Germinal center (tissue), 1 donor: ENCODE measurements at regions not wholly inside any gene's neighbourhood (a gene's known extent, or its start where the extent isn't known, plus 50 kb on each side); places are given as distances from the start of the nearest gene placed in this dataset.

Source experiments
- DNase-seq: peaks from one replicate; pipeline ENCODE4 v3.0.0; 2012; ENCODE audit warnings: mixed read lengths, low spot score

DNA sequence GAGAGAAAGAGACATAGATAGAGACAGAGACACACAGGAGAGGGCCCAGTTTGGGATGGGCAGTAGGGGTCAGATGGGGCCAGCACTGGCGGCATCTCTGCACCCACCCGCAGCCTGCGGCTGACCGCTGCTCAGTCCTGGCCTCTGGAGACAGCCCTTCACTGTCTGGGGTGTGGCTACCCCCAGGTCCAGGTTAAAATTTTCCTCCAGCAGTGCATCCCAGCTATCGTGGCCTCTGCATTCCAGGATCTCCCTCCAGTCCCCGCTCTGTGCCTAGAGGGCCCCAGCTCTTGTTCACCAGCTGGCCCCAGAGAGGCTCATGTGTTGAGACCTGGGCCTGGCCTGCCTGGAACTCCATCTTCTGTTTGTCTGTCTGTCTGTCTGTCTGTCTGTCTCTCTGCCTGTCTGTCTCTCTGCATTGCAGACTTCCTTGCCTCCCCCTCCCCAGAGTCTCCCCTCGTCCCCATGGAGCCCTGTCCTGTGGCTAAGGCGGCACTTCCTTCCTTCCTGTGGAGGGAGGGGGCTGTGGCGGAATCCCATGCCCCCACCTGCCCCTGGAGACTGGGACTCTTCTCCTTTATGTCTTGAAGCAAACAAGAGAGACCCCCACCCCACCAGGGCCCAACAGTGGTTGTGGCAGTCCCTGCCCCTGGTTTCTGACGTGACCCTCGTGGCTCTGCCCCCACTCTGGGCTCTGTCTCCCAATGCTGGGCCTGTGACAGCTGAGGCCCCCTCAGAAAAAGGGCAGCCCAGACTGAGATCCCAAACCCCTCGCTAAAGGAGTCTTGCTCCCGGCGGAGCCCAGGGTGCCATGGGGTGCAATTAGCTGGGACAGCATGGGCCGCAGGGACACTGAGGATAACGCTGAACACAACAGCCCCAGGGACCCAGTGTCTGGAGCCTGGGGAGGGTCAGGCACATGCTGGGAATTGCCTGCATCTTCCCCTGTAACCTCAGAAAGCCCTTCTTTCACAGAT, 241.8 kb downstream of the NPHP4 start:
- no peak for DNase-seq

DNA sequence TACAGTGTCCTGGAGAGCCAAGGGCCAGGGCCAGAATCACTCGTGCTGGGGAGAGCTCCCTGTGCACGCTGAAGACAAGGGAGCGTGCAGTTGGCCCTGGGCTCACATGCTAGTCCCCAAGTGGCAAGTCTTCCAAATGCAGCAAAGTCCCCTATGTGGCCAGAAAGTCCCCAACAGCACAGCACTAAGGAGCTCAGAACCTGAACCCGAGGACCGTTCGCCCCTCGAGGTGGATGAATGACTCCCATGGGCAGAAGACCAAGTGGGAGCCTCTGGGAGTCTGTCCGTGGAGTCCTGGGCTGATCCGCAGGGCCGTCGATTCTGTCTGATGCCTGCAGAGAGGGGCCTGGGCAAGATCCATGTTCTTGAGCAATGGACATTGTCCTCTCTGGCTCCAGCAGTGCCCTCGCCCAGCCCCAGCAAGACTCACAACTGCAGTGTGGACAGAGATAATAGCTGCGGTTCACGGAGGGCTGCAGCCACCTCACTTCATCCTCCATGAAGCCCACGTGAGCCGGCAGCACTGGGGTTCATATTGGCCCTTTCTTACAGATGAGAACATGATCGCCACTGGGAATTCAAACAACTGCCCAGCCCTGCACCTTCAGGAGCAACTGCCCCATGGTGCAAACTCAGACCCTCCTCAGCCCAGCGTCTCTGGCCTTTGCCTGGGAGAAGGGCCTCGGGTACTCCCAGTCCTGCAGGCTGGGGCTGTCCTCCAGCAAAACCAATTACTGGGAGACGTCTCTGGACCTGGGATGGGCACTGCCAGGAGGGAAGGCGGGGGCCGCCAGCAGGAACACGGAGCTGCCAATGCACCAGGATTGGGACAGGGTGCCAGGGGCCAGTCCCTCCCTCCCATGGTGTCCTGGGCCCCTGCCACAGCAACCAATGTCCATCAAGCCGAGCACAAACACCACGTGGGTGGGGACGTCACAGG, 243.7 kb downstream of the NPHP4 start:
- no peak for DNase-seq

DNA sequence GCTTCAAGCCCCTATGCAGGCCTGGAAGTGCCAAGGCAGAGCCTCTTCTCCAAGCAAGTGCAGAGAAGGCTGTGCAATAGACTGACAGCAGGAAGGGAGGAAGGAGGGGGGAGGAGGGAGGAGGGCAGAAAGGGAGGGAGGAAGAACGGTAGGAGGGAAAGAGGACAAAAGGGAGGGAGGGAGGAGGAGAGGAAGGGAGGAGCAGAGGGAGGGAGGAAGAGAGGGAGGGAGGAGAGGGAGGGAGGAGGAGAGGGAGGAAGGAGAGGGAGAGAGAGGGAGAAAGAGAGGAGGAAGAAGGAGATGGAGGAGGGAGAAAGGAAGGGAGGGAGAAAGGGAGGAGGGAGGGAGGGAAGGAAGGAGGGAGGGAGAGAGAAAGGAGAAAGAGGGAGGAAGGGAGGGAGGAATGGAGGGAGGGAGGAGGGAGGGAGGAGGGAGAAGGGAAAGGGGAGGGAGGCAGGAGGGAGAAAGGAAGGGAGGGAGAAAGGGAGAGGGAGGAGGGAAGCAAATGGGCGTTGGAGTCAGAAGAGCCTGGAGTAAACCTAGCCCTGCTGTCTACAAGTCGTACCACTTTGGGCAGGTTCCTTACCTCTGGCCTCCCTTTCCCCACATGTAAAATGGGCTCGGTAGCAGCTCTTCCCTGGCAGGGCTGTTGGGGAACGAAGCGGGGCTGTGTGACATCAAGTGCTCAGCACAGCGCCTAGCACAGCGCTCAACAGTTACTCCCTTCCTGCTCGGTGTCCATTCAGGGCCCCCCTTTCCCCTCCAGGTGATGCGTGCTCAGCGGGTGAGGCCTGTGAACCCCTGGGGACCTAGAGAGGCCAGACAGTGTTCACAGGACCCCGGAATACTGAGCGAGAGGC, 244.6 kb downstream of the NPHP4 start:
- no peak for DNase-seq

DNA sequence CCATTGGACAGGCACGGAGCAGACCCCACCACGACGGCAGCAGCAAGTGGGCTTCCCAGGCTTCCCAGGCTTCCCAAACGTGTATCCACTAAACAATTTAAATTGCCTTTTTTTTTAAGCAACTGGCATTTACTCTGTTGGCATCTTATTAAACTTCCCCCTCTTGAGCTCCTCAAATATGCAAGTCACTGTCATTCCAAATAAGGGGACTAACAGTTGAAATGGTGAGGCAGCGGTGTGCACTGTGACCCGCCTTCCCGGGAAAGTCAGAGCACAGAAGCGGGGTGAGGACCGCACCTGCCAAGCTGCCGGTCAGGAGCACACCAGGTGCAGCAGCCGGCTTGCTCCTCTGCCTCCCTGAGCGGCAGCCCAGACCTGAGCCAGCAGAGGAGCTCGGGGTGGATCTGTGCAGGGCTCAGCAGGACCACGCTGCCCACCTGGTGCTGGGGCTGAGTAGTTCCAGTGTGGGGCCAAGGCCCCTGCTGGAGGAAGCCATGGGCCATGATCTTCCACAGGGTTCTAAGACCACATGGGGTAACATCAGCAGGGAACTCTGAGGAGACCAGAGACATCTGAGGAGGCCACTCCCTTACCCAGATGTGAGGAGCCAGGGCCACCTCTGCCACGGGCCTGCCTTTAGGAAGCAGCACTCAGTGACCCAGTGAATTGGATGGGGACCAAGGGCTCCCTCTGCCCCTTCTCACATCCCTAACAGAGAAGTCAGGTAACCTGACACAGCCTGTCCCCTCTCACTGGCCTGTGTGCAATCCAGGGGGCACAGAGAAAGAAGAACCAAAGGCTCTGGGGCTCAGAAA, 245.4 kb downstream of the NPHP4 start:
- DNase-seq: no peak

DNA sequence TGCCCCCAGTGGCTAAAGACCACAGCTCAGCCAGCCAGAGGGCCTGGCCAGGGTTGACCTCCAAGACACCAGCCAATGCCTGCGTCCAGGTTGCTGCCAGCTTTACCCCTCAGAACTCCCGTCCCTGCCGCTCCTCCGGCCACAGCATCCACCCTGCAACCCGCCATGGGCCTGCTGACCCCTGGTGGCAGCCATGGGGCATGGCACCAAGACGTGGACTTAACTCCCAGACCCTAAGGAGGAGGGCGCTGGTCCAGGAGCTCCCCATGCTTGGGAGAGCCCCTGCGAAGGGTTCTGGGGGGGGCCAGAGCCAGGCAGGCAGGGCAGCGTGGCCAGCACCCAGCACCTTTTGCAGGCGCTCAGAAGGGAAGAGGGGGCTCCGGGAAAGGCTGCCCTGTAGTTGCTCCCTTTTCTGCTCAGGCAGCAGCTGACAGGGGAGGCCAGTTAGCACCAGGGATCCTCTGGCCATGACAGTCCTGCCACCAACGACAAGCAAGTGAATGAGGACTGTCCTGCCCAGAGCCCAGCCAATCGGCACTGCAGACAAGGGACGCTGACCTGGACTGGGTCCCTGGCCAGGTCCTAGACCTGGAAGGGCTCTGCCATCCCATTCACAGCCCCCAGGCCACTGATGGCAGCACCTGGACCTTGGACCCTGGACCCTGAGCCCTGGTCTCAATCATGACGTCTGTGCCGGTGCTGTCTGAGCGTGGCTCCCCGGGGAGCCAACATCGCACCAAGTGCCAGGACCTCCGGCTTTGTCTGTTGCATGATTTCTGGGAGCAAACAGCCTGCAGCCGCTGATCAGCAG, 246.2 kb downstream of the NPHP4 start:
- peak; percentile 71 for DNase-seq

DNA sequence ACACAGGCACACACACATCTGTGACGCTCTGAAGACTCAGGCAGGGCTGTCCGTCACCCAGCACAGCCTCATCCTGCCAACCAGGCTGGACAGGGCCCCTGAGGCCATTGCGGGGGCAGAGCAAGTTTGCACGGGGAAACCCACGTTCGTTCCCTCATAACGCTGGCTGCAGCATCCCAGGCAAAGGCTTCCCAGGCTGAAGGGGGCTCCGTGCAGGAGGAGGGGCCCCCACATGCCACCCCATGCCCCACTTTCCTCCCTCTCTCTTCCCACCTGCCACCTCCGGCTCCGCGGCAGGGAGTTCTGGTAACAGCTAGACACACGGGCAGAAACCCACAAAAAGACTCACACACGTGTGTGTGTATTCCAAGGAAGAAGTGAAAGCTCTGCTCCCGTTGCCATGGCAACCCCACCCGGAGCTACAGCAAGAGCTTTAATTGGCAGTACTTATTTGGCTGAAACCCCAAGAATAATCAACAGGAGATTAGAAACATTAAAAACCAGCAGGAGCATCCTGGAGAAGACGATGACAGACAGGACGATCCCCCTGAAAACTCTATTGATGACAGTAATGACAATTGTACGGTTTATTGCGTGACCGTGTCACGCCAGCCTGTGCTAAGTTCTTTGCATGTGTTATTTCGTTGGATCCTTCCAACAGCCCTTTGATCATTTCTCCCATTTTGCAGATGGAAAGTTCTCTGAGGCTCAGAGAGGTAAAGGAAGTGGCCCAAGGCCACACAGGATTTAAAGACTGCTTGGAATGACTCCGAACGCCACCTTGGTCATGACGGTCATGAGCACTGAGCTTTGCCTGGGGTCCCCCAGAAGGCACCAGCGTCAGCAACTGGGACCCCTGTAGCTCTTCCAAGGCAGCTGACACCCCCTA, 247.1 kb downstream of the NPHP4 start:
- DNase-seq: no peak

DNA sequence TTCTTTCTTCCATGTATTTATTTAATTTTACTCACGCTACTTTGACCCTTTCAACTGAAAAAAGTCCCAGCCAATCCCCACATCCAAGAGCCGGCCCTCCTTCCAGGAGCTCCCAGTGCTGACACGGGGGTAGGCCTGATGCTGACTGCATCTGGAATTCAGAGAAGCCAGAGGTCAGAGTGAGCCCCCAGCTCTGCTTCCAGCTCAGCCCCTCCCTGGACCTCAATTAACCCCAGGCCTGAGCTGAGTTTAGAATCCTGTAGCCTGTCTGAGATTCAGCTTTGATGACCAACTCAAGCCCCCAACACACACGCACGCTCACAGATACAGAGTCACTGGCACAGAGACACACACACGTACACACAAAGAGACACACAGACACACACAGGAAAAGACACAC, 247.9 kb downstream of the NPHP4 start:
- DNase-seq: no peak

DNA sequence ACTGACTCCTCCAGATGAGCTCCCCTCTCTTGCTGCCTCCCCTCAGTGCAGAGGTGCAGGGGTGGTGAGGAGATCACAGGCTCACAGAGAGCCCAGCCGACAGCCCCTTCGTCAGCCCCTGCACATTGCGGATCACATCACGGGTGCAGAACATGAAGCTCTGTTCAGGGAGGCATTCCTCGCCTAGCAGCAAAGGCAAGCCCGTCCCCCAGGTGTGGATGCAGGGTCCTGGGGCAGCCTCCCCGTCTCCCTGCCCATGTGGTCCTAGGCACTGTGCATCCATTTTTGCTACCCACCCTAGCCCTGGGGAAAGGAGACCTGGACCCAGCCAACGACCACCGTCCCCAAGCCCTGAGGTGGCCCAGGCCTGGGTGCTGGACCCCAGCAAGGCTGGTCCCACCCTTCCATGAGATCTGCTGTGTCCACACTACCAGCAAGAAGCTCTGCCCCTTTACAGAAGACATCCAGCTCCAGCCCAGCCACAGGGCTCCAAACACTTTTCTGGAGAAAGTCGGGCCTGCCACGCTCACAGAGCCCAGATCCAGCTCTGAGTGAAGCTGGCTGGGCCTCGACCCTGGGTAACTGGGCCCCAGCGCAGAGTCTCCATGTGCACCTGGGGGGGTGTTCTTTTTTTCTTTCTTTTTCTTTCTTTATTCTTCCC, 248.7 kb downstream of the NPHP4 start:
- DNase-seq: no peak

DNA sequence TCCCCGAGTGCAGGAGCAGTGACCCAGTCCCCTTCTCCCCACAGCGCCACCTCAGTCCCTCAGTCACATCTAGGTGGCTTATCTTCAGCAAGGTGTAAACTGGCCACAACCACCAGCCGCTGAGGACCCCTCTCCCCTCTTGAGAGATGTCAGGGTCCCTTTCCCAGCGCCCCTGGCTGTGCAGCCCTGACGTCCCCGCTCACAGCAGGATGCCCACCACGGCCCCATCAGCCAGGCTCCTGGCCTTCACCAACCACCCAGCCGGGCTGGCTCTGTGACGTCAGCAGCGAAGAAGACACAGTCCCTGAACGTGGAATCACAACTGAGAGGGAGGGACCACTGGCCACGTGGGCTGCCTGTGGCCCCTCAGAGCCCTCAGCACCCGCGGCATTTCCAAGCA, 249.4 kb downstream of the NPHP4 start:
- no peak for DNase-seq

DNA sequence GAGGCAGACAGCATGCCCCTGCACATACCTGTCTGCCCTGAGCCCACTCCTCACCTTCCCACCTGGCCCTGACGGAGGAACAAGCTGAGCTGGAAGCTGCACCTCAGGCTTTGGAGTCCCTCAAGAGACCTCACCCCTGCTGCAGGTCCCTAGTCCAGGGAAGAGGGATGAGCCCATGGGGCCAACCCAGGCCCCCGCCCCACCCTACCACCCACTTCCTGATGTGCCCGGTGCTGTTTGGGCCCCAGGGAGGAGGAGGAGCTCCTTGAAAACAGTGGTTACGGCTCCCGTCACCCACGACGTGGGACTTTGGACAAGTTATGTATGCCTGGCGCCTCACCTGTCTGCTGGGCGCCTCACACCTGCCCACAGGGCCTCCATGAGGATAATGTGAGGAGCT, 250.2 kb downstream of the NPHP4 start:
- DNase-seq: no peak

DNA sequence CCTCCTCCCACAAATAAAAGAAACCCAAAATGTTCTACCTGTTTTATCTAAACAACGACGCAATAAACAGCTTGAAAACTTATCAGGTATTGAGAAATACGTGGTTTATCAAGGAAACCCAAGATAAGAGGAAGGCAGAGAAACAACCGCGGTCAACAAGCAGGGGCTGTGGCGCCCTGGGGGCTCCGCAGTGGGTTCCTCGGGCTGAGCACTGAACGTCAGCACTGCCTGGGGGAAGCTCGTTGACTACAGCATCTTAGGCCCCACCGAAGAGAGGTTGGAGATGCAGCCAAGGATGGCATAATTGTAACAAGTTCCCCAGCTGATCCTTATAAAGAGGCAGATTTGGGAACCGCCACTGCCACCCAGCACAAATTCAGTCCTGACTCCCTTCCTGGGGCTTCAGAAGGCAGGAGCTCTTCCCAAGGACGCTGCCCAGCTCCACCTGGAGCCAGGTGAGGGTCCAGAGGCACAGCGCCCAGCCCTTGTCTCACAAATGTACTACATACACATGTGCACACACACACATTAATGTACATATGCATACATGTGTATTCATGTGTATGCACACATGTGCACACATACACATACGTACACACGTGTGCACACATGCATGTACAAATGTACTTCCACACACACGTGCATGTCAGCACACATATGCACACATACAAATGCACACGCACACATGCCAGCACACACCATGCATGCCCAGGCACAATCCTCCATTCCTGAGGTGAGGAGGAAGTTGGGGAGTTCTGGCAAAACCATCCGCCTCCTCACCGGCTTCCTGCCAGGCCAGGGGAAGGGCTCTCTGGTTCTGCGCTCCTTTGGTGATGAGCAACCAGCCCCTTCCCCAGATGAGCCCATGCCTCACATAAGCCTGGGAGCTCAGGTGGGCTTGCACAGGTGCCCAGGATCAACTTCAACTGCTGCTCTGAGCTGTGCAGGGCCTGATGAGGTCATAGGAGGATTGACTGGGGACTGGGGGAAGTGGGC, 251.1 kb downstream of the NPHP4 start:
- DNase-seq: no peak

DNA sequence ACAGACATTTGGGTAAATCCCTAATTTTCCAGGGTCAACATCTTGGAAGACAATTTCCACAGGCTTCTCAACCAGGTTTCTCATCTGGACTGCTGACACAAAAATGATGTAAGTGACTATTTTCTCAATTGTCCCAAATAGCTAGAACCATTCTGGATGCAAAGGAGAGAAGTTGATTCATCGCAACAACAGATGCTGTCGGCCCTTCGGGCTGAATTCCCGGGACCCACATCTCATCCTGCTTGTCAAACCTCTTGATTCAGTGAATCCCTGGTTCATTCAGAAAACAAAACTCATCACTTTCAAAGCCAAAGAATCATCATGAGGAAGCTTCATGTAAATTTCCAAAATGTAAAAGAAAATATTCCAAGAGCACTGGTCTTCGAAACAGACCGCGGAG, 251.8 kb downstream of the NPHP4 start:
- no peak for DNase-seq

DNA sequence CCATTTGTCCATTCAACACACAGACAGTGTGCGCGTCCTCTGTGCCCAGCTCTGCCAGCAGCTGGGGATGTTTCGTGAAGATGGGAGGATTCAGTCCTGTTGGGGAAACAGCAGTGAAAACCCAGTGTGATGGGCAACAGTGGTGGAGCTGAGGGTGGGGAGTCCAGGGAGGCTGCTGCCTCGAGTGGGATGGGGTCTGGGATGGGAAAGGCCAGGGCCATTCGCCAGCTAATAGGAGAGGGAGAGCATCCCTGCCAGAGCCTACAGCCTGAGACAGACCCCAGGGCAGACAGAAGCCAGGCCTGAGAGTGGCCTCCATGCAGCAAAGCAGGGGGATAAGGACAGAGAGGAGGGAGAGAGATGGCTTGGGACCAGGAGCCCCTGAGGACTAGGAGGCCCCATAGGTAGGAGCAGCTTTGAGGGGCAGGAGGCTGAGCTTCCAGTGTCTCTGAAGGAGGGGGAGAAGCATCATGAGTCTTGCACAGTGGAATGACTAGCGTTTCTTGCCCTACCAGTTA, 252.6 kb downstream of the NPHP4 start:
- DNase-seq: no peak

DNA sequence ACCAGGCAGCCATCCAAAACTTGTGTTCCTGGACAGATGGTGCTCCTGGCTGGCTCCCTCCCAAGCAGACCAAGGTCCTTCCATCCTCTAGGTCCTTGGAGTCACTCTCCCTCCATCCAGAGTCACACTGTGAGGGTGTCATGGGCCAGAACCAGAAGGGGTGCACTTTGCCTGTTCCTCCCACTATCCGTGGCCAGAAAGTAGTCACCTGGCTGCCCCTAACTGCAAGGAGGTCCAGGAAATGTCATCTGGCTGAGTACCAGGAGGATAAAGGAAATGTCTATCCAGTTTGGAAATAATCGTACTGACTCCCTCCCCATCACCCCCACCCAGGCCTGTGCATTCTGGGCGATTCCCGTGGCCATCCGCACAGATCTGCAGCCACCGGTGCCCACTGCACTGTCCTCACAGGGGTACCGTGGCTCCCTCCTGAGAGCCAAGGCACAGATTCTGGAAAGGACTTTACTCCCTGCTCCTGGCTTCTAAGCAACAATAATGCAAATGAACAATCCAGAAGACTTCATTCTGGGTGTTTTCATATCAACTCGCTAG, 253.2 kb downstream of the NPHP4 start:
- no peak for DNase-seq

DNA sequence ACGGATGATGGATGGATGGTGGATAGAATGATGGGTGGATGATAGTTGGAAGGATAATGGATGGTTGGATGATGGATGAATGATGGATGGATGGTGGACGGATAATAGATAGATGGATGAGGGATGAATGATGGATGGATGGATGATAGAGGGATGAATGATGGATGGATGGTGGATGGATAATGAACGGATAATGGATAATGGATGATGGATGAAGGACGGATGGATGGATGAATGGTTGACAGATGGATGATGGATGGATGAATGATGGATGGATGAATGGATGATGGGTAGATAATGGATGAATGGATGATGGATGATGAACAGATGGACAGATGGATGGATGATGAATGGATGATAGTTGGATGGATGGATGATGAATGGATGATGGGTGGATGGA, 255.1 kb downstream of the NPHP4 start:
- no peak for DNase-seq

DNA sequence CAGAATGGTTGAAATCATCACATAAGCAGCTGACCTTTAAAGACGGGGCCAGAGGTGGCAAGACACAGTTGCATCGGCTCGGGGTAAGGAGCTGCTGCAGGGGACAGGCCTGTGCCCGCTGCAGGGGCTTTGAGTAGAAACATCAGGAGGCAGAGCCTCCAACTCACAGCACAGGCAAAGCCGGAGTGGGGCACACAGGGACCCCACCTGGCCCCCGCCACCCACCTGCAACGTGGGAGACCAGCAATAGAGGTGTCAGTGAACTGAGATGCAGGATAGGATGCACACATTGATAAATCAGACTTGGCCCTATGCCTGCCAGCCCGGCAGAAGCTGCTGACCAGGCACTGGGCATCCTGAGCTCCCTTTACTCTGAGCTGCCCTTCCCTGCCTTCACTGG, 257.2 kb downstream of the NPHP4 start:
- DNase-seq: no peak

DNA sequence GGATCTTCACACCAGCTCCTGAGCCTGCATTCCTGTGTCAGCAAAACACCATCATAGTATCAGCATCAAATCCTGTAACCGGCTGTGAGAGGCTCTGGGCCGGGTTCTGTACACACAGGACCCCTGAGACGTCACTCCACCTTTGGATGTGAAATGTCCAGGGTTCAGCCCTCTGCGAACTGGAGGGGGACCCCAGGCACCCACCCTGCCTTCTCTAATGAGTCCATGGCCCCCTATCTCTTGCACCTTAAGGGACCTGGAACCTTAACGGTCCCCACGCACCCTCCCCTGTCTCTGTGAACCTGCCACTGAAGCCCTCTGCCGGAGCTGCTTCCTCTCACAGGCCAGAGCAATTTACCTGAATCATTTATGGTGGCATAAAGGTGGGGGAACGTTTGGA, 257.8 kb downstream of the NPHP4 start:
- no peak for DNase-seq
